Fibroblast of pulmonary artery (primary cell): ENCODE measurements at regions not wholly inside any gene's neighbourhood (a gene's known extent, or its start where the extent isn't known, plus 50 kb on each side); places are given as distances from the start of the nearest gene placed in this dataset.

Experiments
- DNase-seq: peaks from one replicate; pipeline ENCODE4 v3.0.0-alpha.2; 2010; ENCODE audit warnings: low read depth
- H3K4me3 ChIP-seq: replicated peaks from 2 replicates; pipeline ENCODE4 v1.5.1; 2011; ENCODE audit warnings: low read depth, mild to moderate bottlenecking, control low read depth, low read length, moderate library complexity
- CTCF ChIP-seq: IDR thresholded peaks from 2 replicates; pipeline ENCODE4 v1.5.1; 2011; ENCODE audit warnings: mild to moderate bottlenecking, control low read depth, low read length, inconsistent platforms; ENCODE audit errors: missing control alignments

- no peak overlapping the region for H3K4me3 ChIP-seq
- DNase-seq: no peak
- no peak for TF ChIP-seq CTCF
Observed at GRCh38 chr2:146537477-146537876, 1307.4 kb upstream of the ACVR2A start.

- TF ChIP-seq CTCF: no peak
- no peak overlapping the region for H3K4me3 ChIP-seq
- no peak for DNase-seq
Observed at GRCh38 chr2:146532509-146533147, 1312.2 kb upstream of the ACVR2A start.

GRCh38 chr2:146532009-146532408, 1312.8 kb upstream of the ACVR2A start:
- H3K4me3 ChIP-seq: no peak overlapping the region
- no peak for TF ChIP-seq CTCF
- DNase-seq: no peak

GRCh38 chr2:146530886-146531285, 1313.9 kb upstream of the ACVR2A start:
- TF ChIP-seq CTCF: no peak
- no peak for DNase-seq
- H3K4me3 ChIP-seq: no peak overlapping the region

- TF ChIP-seq CTCF: no peak
- H3K4me3 ChIP-seq: no peak overlapping the region
- no peak for DNase-seq
Observed at GRCh38 chr2:146527166-146527565, 1317.7 kb upstream of the ACVR2A start.

- H3K4me3 ChIP-seq: no peak overlapping the region
- peak; percentile 35 for DNase-seq
- TF ChIP-seq CTCF: peak; percentile 24
Observed at GRCh38 chr2:146523196-146523595, 1321.6 kb upstream of the ACVR2A start.

- no peak for DNase-seq
- H3K4me3 ChIP-seq: no peak overlapping the region
- TF ChIP-seq CTCF: no peak
Observed at GRCh38 chr2:146506851-146507250, 1338.0 kb upstream of the ACVR2A start.
